GM21528 (cell line): ENCODE measurements at regions not wholly inside any gene's neighbourhood (a gene's known extent, or its start where the extent isn't known, plus 50 kb on each side); places are given as distances from the start of the nearest gene placed in this dataset.
"Not testable (repeated sequence)": the region's sequence is repeated elsewhere in the genome, so short reads cannot be mapped to it uniquely, and the experiment has no call there.

Experiments
- ATAC-seq: cut with Tn5 transposase; IDR thresholded peaks from one replicate; pipeline ENCODE4 v1.9.1; 2021; ENCODE audit warnings: mild to moderate bottlenecking, moderate library complexity; ENCODE audit not compliant: unreplicated experiment, low FRiP score

DNA sequence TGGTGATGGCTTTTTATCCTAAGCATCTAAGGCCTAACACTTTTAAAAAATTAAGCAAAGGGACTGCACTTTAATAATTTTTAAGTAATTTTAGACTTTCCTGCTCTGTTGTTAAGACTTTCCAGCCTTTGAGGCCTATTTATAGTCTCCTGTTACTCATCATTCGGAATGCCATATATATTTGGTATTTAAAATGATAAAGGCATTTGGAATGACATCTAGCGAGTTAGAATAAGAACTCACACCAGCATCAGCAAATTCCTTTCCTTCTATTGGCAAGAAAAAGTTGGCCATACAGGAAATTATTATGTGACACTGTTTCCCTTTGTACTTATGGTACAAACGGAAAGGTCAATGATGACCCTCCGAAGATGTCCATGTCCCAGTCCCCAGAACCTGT lies 88.1 kb upstream of the STMND1 start:
- ATAC-seq = no peak

DNA sequence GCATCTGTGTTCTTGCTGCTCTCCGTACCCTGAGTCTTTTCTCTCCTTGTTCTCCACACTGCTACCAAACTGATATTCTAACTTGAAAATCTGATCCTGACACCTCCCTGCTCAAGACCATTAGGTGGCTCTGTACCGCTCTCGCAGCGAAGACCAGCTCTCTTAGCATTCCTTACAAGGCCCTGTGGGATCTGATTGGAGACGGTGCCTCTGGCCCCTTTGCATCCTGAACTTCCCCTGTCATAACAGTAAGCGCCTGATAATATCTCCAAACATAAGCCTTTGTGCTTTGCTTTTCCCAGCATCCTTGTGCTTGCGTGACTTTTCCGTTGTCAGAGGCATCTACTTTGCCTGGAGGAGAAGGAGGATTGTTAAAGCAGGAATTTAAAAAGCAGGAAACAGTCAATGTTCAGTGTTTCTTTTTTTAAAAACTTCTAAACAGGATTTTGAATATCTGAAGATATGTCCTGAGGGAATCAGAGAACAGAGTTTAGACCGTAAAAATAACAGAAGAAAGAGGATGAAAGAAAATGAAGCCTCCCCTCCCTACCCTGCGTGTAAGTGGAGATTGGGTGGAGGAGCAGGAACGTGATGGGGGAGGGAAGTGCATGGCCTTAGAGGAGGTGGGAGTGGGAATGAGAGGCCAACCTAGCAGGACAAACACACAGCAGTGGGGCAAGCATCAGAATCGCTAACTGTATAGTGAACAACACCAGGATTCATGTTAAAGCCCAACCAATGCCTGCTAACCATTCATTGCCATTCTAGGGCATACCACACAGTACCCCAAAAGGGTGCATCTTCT lies 89.2 kb upstream of the STMND1 start:
- no peak for ATAC-seq

DNA sequence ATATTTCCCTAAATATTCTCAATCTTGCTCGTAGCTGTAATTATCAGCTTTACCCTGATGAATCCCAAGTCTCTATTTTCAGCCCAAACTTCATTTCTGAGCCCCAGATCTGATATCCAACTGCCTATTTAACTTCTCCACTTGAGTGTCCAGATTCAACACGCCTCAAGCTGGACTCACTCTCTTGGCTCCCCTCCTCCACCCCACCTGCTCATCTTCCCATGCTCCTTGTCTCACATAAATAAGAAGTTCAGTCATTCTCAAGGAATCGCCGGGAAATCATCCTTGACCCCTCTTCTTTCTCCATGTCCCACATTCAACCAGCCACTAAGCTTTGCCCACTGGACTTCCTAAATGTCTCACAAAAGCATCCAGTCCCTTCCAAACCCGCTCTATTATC lies 89.9 kb upstream of the STMND1 start:
- no peak for ATAC-seq

DNA sequence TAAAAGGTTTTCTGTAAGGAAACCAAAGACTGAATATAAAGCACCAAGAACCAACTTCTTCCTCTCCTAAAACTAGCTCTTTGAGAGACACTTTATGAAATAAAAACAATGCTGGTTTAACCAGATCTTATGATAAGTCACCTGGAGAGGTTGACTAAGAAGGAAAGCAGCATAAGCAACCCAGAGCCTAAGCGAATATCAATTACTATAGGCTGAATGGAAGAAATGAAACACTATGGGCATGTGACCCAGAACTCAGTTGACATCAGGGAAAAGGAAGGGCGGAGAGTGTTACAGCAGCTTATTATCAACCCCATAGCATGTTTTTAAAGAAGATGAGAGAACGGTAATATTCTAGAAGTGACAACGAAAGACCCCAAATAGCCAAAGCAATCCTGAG lies 94.1 kb upstream of the STMND1 start:
- no peak for ATAC-seq

DNA sequence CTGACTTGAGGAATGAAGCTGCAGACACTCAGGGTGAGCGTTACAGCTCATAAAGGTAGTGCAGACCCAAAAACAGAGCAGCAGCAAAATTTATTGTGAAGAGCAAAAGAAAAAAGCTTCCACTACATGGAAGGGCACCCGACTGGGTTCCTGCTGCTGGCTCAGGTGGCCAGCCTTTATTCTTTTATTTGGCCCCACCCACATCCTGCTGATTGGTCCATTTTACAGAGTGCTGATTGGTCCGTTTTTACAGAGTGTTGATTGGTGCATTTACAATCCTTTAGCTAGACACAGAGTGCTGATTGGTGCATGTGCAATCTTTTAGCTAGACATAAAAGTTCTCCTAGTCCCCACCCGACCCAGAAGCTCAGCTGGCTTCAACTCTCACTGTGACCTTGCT lies 95.3 kb upstream of the STMND1 start:
- ATAC-seq = no peak

DNA sequence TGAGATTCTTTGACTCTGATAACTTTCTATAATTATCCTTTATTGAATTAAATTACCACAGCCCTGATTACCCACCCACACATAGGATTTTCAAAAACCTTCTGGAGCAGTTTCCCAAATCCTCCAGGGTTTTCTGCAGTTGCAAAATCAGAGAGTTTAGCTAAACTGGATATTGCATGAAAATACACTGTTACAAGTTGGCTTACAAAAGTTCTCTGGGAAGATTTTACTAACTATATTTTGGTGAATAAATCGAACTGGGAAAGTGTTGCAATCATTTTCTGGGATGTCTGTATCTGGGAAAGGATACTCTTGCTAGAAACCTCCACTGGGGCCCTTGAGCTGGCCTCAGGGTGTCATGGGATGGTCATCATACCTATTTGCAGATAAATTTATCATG lies 97.6 kb upstream of the STMND1 start:
- no peak for ATAC-seq

DNA sequence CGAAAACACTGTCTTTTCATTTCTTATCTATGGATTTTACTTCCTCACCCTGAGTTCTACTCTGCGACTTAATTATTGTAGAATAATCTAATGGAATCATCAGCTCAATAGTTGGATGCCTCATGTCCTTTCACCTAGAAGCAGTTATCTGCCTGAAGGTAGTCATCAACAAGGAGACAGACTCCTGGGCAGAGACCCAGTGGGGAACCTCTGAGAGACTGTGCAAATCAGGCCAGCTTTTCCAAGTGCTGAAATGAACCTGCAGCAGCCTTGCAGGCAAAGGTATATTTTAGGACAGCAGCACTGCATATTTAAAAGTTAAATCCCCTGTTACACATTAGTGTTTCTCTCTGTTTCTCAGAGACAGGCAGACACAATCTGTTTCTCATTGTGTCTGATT lies 99.7 kb upstream of the STMND1 start:
- no peak for ATAC-seq

DNA sequence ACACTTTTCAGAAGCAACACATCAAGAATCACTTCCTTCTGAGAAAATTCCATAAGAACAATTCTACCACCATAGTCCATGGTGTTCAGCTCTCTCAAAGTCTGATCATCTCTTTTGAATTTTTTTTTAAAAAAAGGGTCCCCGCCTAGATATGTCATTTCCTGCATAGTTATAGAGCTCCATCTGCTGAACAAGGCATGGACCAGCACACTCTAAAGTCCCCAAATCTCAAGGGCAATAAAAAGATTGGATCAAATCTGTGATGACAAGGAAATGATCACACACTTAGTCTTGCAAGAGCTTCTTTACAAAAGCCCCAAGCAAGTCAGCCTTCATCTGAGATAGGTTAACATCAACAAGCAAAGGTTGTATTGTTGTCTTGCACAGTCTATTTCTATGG lies 100.7 kb upstream of the STMND1 start:
- ATAC-seq = no peak

DNA sequence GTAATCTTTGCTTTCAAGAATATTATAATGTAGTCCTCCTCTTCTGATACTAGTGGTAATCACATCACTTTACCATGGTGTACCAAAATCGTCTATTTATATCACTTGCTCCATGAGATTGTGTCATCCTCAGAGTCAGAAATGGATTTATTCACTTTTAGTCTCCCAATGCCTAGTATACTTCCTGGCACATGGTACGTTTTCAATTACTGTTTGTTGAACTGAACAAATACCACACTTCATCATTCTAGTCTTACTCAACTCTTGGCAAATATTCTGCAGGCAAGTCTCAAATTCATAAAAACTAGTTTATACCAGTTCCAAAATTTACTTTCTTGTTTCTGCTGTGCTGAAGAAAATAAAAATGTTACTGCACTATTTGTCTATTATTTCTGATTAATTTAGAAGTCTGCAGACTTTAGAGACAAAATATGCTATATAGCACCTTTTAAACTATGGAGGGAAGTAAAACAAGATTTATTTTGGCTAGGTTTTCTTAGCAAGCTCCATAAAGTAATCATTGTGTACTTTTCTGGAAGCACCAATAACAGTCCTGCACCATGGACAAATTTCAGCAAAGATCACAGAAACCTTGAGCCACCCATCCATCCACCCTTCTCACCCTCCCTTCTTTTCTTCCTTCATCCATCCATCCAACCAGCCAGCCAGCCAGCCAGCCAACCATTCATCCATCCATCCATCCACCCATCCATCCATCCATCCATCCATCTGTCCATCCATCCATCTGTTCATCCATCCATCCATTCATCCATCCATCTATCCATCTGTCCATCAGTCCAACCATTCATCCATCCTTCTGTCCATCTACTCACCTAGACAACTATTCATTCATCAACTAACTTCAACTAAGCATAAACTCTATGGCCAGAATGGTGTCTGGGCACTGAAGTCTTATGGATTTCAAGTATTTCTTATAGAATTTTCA lies 102.1 kb upstream of the STMND1 start:
- no peak for ATAC-seq

DNA sequence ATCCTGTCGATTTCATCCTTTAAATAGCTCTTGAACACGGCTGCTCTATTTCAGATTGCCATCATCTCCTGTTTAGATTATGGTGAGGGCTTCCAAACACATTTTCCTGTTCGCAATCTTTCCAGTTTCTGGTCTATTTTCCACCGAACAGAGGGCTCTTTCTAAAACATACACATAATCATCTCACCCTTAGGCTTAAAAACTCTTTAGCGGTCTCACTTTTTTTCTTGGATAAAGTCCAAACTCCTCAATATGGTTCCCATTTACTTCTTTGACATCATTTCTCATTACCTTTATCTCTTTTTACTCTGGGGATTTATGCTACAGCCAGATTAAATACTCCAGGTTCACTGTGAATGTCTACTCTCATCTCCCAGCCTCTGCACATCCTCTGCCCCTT lies 103.4 kb upstream of the STMND1 start:
- no peak for ATAC-seq

DNA sequence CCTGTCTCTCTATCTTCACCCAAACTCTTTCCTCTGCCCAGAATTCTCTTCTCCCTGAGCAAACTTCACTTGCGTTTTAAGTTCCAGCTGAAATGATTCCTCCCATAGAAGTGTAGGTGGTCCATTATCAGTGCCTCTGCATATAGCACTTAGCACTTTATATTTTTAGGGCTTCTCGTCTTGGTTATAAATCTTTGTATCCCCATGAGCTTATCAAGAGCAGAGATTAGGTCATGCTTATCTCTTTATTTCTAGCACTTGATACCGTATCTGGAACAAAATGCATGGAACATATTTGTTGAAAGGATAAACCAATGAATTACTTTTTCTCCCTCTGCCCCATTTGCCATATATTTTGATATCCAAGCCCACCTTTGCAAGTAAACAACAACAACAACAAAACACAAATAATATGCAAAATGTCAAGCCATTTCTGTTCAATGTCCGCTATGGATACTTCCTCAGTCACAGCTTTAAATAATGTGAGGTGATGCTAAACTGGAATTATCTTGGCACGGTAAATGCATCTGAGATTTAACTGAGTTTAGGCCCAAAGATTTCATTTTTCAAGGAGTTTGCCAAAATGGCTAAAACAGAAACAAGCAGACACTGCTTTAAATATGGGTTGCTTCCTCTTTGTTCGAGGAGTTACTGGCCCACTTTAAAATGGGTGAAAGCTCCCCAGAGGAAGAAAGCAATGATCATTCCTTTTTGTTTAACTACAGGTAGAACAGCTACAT lies 106.2 kb upstream of the STMND1 start:
- ATAC-seq = no peak

DNA sequence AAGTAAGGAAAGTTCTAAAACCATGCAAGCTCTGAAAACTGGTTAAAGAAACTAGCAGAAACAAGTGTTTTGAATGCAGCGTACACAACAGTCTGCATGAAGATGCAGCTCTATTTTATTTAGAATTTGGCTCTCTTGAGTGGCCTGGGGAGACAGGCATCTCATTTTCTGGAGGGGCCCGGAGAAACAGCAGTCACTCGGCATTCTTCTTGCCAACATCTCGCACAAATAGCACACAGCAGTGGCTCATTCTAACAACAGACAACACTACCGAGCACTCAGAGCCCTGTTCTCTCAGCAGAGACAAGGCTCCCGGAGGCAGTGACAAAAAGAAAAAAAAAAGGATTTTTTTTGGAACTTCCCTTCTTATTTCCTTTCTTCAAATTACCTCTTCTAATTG lies 108.5 kb upstream of the STMND1 start:
- ATAC-seq = no peak

DNA sequence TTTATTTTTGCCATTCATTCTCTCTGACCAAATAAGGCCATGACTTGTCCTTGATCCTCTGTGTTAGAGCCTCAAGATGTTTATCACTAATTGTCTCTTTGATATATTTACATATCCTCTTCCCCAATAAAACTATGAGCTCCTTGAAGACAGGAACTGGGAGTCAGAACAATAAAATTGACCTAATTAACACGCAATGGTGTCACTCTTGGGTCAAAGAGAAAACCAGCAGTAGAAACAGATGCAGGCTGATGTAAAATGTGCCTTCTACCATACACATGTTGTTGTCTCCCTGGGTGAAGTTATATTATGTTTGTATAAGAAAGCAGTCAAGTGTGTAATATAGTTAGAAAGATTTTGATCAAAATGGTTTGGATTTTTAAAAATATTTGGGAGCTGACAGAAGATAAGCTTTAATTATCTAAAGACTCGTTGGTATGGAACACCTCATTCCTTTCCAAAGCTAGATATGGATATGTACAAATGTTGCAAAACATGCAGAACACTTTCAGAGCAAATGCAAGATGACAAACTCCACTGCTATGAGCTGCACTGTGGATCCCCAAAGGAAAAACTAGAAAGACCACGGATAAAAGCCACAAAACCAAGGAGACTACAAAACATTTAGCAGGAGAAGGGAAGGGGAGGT lies 109.7 kb upstream of the STMND1 start:
- no peak for ATAC-seq

DNA sequence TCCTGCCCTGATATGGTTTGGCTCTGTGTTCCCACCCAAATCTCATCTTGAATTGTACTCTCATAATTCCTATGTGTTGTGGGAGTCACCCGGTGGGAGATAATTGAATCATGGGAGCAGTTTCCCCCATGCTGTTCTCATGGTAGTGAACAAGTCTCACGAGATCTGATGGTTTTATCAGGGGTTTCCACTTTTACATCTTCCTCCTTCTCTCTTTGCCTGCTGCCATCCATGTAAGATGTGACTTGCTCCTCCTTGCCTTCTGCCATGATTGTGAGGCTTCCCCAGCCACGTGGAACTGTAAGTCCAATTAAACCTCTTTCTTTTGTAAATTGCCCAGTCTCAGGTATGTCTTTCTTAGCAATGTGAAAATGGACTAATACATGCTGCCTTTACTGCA lies 111.9 kb upstream of the STMND1 start:
- ATAC-seq = not testable (repeated sequence)

DNA sequence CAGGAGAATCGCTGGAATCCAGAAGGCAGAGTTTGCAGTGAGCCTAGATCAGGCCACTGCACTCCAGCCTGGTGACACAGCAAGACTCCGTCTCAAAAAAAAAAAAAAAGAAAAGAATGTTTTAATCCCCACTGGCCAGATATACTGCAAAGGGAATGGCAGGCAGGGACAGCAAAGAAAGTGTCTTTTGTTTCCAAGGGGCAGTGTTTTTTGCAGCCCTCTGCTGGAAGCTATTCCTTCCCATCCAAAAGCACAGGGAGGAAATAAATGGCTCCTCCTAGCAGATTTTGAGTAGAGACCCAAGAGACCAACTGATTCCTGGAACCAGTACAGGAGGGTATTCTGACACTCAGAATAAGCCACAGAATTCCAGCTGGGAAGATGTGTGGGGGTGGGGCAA lies 112.5 kb upstream of the STMND1 start:
- no peak for ATAC-seq

DNA sequence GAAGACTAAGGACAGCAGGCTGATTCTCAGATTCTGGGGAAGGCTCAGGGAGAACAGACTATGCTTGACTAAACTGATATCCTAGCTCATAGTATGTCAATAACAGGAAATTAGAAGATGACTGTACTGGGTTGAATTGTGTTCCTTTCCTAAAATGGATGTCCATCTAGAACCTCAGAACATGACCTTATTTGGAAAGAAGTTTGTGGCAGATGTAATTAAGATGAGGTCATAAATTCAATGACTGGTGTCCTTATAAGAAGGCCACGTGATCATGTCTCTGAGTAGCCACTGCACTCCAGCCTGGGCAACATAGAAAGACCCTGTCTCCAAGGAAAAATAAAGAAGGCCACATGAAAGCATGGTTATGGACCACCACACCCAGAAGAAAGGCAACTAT lies 113.9 kb upstream of the STMND1 start:
- ATAC-seq = no peak

DNA sequence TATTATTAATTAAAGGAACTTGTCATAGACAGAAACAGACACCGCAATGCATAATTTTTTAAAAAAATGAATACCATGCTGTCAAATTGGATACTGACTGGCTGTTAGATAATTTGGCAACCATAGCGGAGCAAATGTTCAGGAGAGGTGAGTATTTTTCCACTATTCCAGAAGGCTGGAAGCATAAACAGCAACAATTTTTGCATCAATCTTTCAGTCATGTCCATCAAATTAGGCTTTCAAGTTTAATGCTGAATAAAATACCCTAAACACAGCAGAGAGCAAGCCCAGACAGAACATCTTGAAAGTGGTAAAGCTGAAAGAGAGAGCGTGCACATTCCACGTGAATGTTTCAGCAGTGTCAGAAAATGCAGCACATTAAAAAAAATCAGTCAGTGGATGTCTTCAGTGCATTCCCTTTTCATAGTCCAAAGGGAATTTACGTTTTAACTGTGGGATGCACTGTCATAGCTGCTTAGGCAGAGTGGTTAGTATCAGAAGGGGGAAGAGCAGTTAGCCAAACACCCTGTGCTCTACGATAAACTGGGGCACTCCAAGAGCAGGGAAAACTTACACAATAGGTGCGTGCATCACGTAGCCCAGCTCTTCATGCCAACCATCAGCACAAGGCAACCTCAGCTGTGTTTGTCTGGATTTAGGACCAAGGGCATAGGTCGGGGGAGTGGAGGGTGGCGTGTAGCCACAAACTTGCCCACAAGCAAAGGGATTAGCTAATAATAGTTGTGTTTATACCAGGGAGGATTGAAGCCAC lies 116.2 kb upstream of the STMND1 start:
- ATAC-seq = no peak

DNA sequence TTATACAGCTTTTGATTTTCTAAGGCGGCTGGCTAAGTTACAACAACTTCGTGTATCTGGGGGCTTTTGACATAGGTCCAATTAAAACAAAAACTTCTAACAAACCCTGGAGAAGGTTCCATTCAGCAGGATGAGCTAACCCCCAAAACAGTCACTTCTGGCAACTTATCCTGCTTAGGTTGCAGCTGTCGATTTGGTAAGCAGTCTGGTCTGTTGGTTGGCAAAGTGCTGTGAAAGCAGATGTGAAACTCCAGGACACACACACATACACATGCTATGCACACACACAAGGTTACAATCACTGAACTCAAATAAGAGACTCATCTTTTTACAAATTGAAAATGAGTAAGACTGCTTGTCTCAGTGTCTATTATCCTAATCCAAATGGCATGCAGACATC lies 119.0 kb upstream of the STMND1 start:
- ATAC-seq = no peak

DNA sequence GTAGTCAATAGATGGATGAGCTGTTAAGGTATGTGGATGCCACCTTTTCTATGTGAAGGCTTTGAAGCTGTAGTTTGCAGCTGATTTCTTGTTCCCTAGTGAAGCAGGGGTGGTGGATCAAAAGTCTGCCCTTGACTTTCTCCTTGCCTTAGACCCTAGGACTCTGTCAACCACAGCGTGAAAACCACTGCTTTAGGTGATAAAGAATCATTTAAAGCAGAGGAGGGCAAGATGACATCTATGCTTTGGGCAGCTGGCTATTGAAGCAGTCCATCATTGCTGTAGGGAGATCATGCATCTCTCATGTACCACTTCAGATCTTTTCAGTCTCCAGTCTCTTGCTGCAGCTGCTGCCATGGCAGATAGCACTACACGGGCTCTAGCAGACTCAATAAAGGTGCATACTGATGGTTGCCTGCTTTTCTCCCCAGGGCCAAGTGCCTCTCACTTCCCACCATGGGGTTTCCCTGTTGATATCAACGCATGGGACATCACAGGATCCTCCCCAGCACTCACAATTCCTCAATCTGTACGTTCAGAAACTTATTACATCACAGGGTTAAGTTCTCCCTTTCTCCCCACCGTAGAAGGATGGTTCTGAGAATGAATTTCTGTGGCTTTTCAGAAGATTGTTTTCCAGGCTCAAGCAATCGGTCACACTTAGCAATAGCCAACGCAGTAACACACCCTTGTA lies 122.0 kb upstream of the STMND1 start:
- ATAC-seq = no peak
